NCI-H526 (cell line): ENCODE measurements at regions not wholly inside any gene's neighbourhood (a gene's known extent, or its start where the extent isn't known, plus 50 kb on each side); places are given as distances from the start of the nearest gene placed in this dataset.

Experiments
- DNase-seq, 2 experiments: peaks; one replicate each; lab custom pipeline; 2025; lab: John Stamatoyannopoulos, UW

DNA sequence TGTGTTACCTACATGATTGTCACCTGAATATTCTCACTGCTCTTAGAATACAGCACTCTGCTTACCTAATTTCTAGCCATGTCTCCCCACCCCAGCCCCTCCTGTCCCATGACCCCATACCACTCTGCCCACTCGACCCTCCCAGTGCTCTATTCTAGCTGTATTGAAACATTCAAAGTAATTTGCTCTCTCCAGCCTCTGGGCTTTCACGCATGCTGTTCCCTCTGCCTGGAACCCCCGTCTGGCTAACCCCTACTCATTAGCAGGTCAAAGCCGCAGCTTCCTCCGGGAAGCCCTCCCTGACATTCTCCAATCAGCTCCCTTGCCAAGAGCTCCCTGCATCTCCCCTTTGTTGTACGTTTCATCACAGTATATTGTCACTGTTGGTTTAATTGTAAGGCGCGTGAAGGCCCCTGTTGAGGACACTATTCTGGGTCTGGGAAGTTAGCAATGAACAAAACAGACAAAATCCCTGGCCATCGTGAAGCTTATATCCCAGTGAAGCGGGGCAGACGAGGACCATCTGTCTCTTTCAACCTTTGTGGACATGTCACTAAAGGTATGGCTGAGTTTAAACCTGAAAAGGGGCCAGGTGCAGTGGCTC is 72.3 kb upstream of the LHX1 start:
- DNase-seq: no peak

DNA sequence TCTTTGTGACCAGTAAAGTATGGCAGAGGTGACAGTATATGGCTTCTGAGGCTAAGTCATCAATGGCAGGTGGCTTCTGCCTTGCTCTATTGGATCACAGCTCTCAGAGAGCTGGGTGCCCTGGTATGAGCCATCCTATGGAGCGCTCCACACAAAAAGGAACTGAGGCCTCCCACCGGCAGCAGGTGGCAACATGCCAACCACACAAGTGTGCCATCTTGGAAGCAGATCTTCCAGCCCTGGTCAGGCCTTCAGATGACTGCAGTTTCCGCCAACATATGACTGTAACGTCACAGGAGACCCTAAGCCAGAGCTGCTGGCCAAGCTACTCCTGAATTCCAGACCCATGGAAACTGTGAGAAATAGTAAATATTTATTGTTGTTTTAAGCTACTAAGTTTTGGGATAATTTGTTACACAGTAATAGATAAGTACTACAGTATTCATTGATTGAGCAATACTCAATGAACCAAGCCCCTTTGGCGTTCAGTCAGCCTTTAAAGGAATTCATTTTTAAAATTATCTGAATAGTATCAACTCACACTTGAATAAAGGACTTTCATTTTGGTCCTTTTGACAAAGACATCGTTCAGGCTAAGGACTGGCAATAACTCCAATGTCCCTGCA is 69.4 kb upstream of the LHX1 start:
- DNase-seq: no peak

GRCh38 chr17:36868777-36869176 is 68.5 kb upstream of the LHX1 start:
- no peak for DNase-seq

GRCh38 chr17:36869441-36869840 is 67.8 kb upstream of the LHX1 start:
- DNase-seq: no peak

- peak in 1 of 2 experiments; percentile 24 for DNase-seq
Measured at GRCh38 chr17:36869856-36870719, 67.2 kb upstream of the LHX1 start.

DNA sequence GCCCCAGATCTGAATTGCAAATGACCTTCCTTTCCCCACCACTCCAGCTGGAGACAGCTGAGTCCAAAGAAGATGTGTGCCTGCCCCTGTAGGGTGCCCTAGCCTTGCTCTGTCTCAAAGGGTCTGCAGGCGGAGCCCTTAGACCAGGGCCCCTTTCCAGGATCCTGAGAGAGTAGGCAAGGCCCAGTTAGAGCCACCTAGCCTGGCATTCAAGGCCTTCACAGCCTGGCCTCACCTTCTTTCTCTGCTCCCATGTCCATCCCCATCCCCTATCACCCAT is 66.6 kb upstream of the LHX1 start:
- peak; percentile 46 to 51 for DNase-seq

- DNase-seq: no peak
Measured at GRCh38 chr17:36875698-36876293, 61.5 kb upstream of the LHX1 start.

- DNase-seq: no peak
Measured at GRCh38 chr17:36876966-36877365, 60.3 kb upstream of the LHX1 start.

DNA sequence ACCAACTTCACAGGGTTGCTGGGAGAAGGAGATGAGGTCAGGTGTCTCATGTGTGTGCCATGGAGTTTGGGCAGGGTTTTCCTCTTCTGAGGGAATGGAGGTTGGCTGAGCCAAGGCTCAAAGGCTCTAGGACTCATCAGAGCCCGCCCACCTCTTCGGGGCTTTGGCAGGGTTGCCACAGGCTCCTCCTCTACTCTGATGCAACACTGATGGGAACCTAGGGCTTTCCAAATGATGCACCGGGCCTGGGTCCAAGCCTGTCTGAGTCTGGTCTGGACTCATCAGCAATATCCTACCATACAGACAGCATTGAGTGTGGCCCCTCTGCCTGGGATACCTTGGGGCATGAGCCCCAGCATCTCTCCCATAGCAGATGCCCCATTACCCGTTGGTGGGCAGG is 59.5 kb upstream of the LHX1 start:
- DNase-seq: no peak

GRCh38 chr17:36878216-36878615 is 59.1 kb upstream of the LHX1 start:
- DNase-seq: no peak

- no peak for DNase-seq
Measured at GRCh38 chr17:36879027-36879426, 58.2 kb upstream of the LHX1 start.

DNA sequence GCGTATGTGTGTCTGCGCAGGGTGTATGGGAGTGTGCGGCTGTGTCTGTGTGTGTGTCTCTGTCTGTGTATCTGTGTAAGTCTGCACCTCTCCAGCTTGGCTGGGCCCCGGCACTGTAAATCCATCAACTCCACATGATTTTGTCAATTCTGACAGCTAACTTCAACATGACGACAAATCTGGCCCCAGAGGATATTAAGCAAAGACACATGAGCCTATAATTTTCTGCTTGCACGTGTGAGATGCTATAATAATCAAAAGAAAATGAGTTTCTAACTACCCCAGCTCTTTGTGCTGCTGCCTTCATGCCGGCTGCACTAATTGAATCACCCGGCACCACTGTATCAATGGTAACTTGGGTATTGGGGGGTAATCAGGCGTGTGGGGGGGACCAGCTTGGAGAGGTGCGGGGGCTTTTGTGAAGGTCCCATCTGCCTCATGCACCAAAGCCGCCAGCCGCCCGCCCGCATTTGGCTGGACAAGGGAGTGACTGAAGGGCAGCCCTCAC is 57.6 kb upstream of the LHX1 start:
- no peak for DNase-seq

DNA sequence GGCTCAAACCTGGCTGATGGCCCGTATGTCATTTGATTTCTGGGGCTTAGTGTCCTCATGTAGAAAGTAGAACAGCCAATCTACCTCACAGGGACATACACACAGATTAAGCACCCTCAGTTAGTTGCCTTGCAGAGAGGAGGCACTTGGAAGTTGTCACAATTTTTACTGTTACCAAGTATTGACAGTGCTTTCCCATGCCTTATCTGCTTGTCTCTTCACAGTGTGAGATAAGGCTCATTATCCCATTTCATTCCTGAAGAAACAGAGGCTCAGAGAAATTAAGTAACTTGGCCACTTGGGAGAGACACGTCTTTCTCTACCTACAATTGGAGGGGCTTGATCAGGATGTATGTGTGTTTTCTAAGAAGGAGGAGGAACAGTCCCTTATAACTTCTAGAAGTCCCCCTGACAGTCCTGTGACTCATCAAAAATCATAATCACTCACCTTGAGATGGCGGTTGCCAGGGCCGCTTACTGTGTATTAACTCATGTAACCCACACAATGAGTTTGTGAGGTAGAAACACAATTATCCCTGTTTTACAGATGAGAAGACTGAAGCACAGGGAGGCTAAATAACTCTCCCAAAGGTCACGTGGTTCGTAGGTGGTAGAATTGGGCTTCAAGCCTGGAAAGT is 56.9 kb upstream of the LHX1 start:
- DNase-seq: no peak

DNA sequence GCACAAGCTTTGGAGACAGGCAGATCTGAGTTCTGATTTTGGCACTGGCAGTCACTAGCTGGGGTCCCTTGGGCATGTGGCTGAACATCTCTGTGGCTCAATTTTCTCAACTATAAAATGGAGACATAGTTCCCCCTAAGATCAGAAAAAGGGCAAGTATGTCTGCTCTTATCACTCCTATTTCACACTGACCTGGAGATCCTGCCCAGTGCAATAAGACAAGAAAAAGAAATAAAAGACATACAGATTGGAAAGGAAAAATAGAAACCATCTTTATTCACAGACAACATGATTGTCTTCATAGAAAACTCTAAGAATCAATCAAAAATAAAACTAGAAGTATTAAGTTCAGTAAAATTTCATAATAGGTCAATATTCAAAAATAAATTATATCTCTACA is 56.0 kb upstream of the LHX1 start:
- DNase-seq: no peak

DNA sequence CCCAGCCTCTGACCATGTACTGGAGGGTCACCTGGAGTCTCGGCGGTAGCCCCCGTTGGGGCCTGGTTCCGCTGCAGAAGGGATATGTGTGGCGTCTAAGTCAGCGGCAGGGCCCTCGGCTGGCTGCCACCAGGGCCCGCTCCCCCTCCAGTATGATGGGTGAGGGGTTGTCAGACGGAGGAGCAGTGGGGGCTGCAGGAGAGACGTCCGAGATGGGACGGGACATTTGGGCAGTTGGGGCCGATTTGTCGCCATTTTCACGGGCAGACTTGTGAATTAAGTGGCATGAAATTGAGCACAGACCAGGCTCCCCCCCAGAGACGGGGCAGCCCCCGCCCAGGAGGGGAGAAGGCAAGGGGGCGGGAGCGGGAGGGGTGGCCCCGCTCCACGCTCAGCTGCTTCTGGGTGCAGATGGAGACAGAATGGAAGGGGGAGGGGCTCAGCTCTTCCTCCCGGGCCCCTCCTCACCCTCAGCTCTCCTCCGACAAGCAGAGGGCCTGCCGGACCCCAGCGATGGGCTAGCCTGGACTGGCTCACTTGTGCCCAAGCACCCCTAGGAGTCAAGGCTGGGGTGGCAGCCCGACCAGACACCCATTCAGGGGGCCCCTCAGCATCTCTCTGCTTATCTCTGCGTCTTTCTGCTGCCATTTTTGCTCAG is 52.7 kb upstream of the LHX1 start:
- no peak for DNase-seq

DNA sequence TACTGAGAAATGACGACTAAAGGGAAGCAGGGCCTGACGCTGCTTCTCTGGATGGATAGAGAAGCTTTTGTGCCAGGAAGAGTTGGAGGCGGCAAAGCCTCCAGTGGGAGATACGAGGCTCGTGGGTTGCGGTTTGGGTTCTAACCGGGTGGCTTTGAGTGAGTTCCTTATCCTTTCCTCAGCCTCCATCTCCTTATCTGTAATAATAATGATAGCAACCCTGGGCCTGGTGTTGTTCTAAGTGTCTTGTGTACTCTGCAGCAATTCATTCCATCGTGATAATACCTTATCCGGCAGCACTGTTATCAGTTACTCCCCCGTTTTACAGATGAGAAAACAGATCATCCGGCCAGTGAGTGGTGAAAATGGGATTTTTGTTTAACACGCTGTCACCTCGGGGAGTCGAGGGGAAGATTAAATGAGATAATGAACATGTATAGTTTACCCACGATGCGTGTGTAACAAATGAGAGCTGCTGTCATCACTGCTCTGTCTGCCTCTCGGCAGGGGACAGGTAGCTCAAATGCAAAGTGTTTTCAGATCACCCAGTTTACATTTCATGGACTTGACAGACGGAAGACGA is 52.0 kb upstream of the LHX1 start:
- no peak for DNase-seq

DNA sequence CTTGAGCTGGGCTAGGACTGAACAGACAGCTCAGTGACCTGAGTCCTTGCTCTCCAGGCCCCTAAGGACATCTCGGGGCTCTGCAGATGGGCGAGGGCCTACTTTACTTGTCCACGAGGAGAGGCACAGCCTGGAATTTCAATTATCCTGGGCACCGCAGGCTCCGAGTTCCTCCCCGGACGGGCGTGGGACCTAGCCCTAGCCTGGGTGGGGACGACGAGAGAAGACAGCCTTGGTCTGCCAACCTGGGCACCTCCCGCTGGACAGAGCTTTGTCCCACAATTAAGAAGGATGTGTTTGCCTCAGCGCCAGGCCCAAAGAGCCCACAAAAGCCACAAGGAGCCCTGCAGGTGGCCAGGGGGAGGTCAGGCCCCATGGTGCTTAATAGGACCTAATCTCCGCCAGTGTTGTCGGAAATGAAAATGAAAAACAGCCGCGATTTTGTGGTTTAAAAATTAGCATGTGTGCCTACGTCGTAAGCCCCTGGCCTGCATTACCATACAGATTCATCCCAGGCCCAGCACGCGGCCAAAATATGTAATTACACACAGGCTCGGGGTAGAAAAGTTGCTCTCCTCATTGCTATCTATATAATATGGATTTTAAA is 51.4 kb upstream of the LHX1 start:
- no peak for DNase-seq
